Spinal cord (tissue), 9 donors: ENCODE measurements at regions not wholly inside any gene's neighbourhood (a gene's known extent, or its start where the extent isn't known, plus 50 kb on each side); places are given as distances from the start of the nearest gene placed in this dataset.

Source experiments
- DNase-seq, 6 donors: peaks; one replicate each; pipeline versions ENCODE4 v3.0.0 to v3.0.0-alpha.2; 2013 to 2015; ENCODE audit warnings: low spot score in 6 of 6, low read depth in 4 of 6
- H3K27ac ChIP-seq: one replicate; pipeline ENCODE4 v1.5.1; 2013; ENCODE audit warnings: low read depth, low read length, control low read depth
- H3K27me3 ChIP-seq: one replicate; pipeline ENCODE4 v1.6.1; 2013; ENCODE audit warnings: low read length; ENCODE audit not compliant: control insufficient read depth, insufficient read depth
- H3K36me3 ChIP-seq: one replicate; pipeline ENCODE4 v1.6.1; 2013; ENCODE audit warnings: low read length; ENCODE audit not compliant: control insufficient read depth, insufficient read depth
- H3K4me1 ChIP-seq: one replicate; pipeline ENCODE4 v1.6.1; 2013; ENCODE audit warnings: low read length; ENCODE audit not compliant: control insufficient read depth, insufficient read depth
- H3K4me3 ChIP-seq: one replicate; pipeline ENCODE4 v1.5.1; 2013; ENCODE audit warnings: low read depth, low read length, control low read depth
- H3K9me3 ChIP-seq: one replicate; pipeline ENCODE4 v1.6.1; 2013; ENCODE audit warnings: low read length; ENCODE audit not compliant: control insufficient read depth, insufficient read depth
- WGBS: methylation state at CpG from one replicate; pipeline ENCODE4 v1.1.5; 2013; ENCODE audit warnings: missing lambda C conversion rate; ENCODE audit not compliant: insufficient coverage; 5-methylcytosine and 5-hydroxymethylcytosine counted together
- donor health status: healthy.

DNA sequence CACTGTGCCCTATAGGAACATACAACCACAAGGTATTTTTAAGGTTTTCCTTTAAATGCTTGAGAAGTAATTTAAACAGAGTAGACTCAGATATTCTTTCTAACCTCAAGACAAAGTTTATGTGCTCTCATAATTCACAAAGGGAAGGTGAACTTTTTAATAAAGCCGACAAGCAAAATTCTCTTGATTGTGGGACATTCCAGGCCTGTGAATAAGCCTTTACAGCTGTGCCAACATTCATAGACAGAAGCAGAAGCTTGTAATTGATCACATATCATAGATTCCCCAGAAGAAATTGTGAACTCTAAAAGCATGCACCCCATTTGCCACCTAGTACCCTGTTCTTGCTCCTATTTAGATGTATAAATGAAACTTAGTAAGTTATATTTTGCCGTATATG is 1107.8 kb upstream of the SEMA6A start:
- H3K27me3 ChIP-seq: no peaks in the 10 kb centered on the region
- no peak for DNase-seq
- H3K9me3 ChIP-seq: no peaks in the 10 kb centered on the region
- WGBS: no CpG with 5 or more reads among the region's 2 CpGs
- H3K36me3 ChIP-seq: no peaks in the 10 kb centered on the region
- no peak overlapping the region for H3K27ac ChIP-seq
- no peak overlapping the region for H3K4me3 ChIP-seq
- no peaks in the 10 kb centered on the region for H3K4me1 ChIP-seq

DNA sequence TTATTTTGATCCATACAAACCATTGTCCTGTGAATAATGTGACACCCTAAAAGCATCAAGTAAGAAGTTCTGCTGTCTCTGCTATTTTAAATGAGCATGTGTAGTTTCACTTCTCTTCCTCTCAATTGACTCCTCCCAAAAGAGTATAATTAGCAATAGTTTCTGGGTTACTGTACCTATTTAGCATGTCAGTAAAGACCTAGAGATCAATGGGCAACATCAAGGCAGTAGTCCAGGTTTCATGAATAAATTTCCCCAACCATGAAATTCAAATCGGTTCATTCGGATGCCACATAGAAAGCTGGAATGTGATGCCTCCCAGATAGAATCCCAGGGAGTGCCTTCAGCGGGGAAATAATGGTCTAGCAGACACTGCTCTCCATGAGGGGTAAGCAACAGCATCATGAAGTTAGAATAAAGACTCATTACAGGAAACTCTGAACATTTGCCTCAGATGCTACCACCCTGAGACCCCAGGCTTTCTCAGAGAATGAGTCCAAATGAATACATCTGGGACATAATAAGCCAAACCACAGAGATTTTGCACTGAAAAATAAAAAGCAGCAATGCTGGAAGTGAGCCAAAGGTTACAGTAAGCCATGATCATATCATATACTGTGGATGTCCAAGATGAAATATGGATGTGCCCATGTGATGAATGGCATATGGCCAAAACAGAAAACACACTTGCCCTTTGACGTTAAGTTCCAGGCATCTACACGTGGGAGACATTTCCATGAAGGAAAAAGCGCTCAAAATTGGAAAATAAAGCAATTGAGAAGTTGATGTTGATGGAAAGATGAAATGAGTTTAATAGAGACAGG is 1107.0 kb upstream of the SEMA6A start:
- H3K27me3 ChIP-seq: no peaks in the 10 kb centered on the region
- no peaks in the 10 kb centered on the region for H3K4me1 ChIP-seq
- peak in 2 of 6 donors; percentile 21 to 62 for DNase-seq
- 60% methylated on average over 6 of the region's 6 CpGs for WGBS
- H3K4me3 ChIP-seq: no peak overlapping the region
- no peaks in the 10 kb centered on the region for H3K9me3 ChIP-seq
- no peak overlapping the region for H3K27ac ChIP-seq
- no peaks in the 10 kb centered on the region for H3K36me3 ChIP-seq

- no peaks in the 10 kb centered on the region for H3K9me3 ChIP-seq
- no CpG with 5 or more reads among the region's 1 CpG for WGBS
Measured at GRCh38 chr5:117680426-117680825, 1105.8 kb upstream of the SEMA6A start.

DNA sequence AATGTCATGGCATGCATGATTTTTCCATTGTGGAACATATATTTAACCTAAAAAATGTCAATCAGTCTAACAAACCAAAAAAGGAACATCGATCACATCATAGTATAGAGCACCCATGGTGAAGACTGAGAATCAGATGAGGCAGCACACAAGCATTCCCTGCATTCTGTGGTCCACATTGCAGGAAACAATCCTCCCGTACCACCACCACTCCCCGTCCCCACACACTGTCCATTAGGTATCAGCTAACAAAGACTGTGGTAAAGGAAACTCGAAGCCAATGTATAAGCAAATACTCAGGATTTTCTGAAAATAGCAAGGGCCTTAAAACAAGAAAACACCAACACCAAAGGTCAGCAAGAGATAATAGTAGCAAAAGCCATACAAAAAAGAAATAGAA is 1104.4 kb upstream of the SEMA6A start:
- WGBS: no CpG with 5 or more reads among the region's 4 CpGs
- no peaks in the 10 kb centered on the region for H3K27me3 ChIP-seq
- no peaks in the 10 kb centered on the region for H3K4me1 ChIP-seq
- no peaks in the 10 kb centered on the region for H3K36me3 ChIP-seq
- H3K4me3 ChIP-seq: no peak overlapping the region
- H3K9me3 ChIP-seq: no peaks in the 10 kb centered on the region
- H3K27ac ChIP-seq: no peak overlapping the region
- DNase-seq: no peak

More at GRCh38 chr5:117680426-117680825, 1105.8 kb upstream of the SEMA6A start:
- DNase-seq: no peak
- Histone ChIP-seq H3K4me3 (no peak overlapping the region), H3K27ac (no peak overlapping the region), H3K27me3 (no peaks in the 10 kb centered on the region), H3K36me3 (no peaks in the 10 kb centered on the region), H3K4me1 (no peaks in the 10 kb centered on the region)

DNA sequence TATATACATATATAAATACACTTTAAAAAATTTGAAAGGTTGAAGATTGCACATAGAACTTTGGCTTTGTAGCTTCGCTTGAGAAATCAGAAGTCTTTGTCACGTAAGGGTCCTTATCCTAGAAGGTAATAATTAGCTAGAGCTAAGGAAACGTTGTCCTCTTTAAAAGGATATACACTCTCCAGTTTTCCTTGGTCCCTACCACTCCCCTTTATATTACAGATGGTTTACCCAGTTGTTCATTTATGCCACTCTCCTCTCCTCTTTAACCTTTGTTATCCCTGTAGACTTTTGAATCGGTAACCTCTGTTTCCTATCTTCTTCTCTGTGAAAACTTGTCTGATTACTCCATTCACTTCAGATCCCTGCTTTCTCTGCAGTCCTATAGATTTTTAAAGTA is 1101.0 kb upstream of the SEMA6A start:
- no peaks in the 10 kb centered on the region for H3K27me3 ChIP-seq
- DNase-seq: no peak
- H3K36me3 ChIP-seq: no peaks in the 10 kb centered on the region
- H3K4me1 ChIP-seq: no peaks in the 10 kb centered on the region
- 85% methylated on average over 2 of the region's 4 CpGs for WGBS
- H3K27ac ChIP-seq: no peak overlapping the region
- no peaks in the 10 kb centered on the region for H3K9me3 ChIP-seq
- no peak overlapping the region for H3K4me3 ChIP-seq

DNA sequence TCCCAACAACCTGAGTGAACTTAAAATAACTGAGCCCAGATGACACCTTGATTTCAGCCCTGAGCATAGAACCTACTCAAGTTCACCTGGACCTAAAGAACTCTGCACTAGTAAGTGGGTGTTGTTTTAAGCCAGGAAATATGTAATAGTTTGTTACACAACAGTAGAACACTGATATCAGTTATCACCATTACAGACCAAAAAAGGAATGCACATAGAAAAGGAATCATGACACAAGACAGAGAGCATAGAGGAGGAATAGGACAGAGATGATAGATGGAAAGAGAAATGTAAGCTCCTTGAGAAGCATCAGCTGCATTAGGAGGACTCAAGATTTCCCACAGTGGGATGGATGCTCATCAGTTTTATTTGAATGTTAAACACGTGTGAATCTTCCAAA is 1096.9 kb upstream of the SEMA6A start:
- H3K4me1 ChIP-seq: no peaks in the 10 kb centered on the region
- WGBS: no CpG with 5 or more reads among the region's 1 CpG
- no peaks in the 10 kb centered on the region for H3K36me3 ChIP-seq
- no peaks in the 10 kb centered on the region for H3K27me3 ChIP-seq
- H3K4me3 ChIP-seq: no peak overlapping the region
- H3K9me3 ChIP-seq: no peaks in the 10 kb centered on the region
- no peak overlapping the region for H3K27ac ChIP-seq
- DNase-seq: no peak

- Histone ChIP-seq H3K4me1 (no peaks in the 10 kb centered on the region), H3K27me3 (no peaks in the 10 kb centered on the region), H3K36me3 (no peaks in the 10 kb centered on the region), H3K9me3 (no peaks in the 10 kb centered on the region), H3K4me3 (no peak overlapping the region), H3K27ac (no peak overlapping the region)
- 67% methylated on average over 2 of the region's 3 CpGs for WGBS
- DNase-seq: no peak
Measured at GRCh38 chr5:117667105-117667504, 1092.5 kb upstream of the SEMA6A start.

- no peak for DNase-seq
- 80% methylated on average over 1 of the region's 1 CpG for WGBS
- H3K4me1 ChIP-seq: no peaks in the 10 kb centered on the region
- no peak overlapping the region for H3K27ac ChIP-seq
- H3K27me3 ChIP-seq: no peaks in the 10 kb centered on the region
- H3K9me3 ChIP-seq: no peaks in the 10 kb centered on the region
- no peaks in the 10 kb centered on the region for H3K36me3 ChIP-seq
- no peak overlapping the region for H3K4me3 ChIP-seq
Measured at GRCh38 chr5:117665121-117665520, 1090.5 kb upstream of the SEMA6A start.

DNA sequence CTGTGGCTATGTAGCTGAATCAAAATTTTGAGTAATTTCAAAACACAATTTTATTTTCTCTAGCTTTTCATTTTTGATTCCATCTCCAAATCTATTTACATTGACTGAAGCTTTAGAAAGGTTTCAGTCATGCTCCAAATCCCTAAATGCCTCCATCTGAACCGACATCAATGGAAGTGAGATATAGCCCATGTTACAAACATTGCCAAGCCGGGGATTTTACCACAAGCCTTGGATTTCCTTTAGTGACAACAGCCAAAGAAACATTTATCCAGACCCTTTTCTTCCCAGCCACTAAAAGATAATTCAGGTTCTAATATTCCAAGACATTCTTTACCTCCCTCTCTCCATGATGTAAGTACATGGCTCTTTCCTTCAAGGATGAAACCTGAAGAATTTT is 1087.7 kb upstream of the SEMA6A start:
- Histone ChIP-seq H3K27me3 (no peaks in the 10 kb centered on the region), H3K4me3 (no peak overlapping the region), H3K9me3 (no peaks in the 10 kb centered on the region), H3K4me1 (no peaks in the 10 kb centered on the region), H3K36me3 (no peaks in the 10 kb centered on the region), H3K27ac (no peak overlapping the region)
- 50% methylated on average over 2 of the region's 2 CpGs for WGBS
- no peak for DNase-seq

- H3K36me3 ChIP-seq: no peaks in the 10 kb centered on the region
- H3K27me3 ChIP-seq: no peaks in the 10 kb centered on the region
- peak in 2 of 6 donors; percentile 69 to 74 for DNase-seq
- H3K4me3 ChIP-seq: no peak overlapping the region
- H3K4me1 ChIP-seq: no peaks in the 10 kb centered on the region
- WGBS: no CpG with 5 or more reads among the region's 1 CpG
- no peaks in the 10 kb centered on the region for H3K9me3 ChIP-seq
- H3K27ac ChIP-seq: no peak overlapping the region
Measured at GRCh38 chr5:117657541-117657940, 1082.9 kb upstream of the SEMA6A start.
